GM18870 (cell line): ENCODE measurements at regions not wholly inside any gene's neighbourhood (a gene's known extent, or its start where the extent isn't known, plus 50 kb on each side); places are given as distances from the start of the nearest gene placed in this dataset.

Source experiments
- ATAC-seq: cut with Tn5 transposase; IDR thresholded peaks from one replicate; pipeline ENCODE4 v1.9.1; 2021; ENCODE audit warnings: moderate library complexity; ENCODE audit not compliant: unreplicated experiment

DNA sequence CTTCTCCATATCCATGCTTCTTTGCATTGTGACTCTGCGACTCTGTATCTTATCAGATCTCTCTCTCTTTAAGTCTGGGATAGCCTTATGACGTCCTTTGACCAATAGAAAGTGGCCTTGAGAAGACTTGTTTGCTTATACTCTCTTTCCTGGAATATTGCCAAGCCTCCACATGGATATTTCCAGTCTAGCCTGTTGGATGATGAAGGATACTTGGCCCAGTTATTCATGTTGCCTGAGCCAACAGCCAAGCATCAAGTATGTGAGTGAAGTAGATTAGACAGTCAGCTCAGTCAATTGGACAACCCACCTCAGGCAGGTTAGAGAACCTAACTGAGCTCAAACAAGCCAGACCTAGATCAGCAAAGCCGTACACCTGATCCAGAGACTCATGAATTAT lies 864.2 kb upstream of the MGAT4C start:
- no peak for ATAC-seq

DNA sequence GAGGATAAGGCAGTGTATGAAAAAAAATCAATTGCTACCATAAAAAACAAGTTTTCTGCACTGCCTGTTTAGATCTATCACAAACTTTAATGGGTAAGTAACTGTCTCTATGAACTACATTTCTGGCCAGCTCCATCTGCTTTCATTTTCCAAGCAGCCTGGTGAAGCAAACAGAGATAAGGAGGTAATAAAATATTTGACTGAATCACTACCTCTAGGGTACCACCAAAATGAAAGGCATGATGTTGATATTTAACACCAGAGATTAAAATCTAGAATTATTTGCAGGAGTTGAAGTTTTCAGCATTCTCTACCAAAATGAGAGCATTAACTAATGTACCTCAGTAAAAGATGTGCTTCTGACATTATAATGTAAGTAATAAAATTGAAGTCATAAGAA lies 863.5 kb upstream of the MGAT4C start:
- no peak for ATAC-seq

DNA sequence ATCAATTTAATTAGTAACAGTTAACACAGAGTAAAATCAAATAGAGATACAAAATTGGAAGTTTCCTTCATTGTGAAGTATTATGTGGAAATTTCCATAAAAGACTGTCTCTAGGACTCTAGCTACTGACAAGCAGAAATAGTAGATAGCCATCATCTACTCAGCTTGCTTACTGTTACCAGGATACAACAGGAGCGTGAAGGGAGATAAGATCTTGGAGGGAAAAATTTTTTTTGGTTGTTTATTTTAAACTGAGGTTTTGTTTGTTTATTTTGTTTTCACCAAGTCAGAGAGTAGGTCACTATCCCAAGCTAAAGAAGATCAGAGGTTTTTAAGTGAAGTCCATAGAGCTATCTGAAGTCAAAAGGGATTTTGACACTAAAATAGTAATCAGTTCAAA lies 861.3 kb upstream of the MGAT4C start:
- no peak for ATAC-seq

DNA sequence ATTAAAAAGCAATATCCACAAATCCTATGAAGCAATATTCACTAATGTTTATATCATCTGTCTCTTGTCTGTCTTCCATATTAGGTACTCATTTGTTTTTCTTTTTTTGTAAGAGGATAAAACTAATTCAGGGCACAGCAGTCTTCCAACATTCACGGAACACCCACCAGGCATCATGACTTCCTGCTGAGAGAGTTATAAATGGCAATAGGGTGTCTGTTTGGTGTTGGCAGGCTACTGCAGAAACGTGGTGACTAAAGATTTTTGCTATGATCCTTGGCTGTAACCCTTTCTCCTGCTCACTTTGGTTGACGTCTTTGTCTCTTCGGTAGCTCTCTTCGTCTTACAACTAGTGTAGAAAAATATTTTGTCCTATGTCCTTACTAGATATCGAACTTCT lies 860.6 kb upstream of the MGAT4C start:
- ATAC-seq = no peak

DNA sequence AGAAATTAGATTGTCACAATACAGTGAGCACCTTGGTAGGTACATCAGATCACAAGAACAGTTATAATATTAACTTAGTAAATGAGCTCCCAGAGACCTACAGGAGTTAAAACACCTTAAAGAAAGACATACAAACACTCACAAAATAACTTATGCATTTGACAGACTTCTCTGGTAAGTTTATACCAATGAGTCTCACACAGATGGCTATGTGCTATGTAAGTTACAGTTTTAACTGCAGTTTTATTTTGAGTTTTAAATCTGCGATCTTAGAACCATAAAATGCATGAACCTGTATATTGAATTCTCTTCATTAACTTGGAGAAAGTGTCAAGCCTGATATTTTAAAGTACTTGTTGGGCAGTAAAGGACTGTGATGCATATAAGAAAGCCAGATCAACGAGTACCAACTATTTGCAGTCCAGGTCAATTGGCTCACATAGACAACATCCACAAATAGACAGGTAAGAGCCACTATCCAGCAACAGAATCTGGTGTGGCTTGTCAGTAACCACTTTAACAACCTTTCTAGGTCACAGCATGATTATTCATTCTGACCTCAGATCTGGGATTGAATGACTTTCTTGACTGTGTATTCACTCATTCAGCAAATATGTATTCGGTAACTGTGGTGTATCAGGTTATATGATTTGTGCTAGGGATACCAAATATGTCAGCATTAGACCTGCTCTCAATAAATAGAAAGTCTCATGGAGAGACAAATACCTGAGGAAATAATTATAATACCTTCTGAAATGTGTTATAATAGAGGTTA lies 856.6 kb upstream of the MGAT4C start:
- no peak for ATAC-seq

DNA sequence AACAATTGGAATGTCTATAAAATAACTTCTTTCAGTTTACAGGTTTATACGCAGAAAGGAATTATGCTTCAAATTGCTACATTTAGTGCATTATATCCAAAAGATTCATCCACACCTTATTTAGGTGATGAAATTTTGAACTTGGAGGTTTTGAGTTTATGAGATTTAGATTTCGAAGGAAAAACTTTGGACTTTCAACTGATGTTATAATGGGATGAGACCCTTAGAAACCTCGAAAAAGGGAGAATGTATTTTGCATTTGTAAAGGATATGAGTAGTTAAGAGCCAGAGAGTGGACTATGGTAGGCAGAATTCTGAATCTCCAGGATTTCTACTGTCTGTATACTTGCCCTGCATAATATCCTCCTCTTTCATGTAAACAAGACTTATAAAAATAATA lies 851.6 kb upstream of the MGAT4C start:
- ATAC-seq = no peak

DNA sequence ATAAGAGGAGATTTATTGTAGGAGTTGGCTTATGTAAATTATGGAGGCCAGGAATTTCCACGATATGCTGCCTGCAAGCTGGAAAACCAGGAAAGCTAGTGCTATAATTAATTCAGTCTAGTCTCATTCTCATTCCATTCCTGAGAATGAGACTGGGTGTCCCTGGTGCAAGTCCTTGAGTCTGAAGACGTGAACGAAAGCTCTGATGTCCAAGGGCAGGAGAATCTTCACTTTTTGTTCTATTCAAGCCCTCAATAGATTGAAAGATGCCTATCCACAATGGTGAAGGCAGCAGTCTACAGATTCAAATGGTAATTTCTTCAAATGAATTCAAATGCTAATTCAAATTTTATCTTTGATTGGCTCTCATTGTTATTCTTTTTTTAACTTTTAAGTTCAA lies 851.1 kb upstream of the MGAT4C start:
- ATAC-seq = no peak

DNA sequence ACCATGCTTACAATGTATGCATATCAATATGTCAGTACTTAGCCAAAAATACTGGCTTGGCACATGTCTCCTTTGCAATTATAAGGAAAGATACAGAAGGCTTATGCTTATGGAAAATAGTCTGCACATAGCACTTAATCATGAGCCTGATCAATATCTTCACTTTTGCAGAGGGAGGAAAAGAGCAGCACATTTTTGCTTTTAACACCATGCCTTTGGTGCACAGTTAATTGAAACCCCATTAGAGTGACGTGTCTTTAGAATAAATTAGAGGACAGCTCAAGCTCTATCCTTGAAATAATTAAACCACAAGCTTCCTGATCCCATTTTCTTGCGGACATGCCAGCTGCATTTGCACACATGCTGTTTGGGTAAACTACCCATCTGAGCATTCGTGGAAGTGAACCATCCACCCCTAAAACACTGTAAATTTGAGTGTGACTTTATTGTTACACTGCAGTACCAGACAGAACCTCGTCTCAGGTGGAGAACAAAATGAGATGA lies 839.9 kb upstream of the MGAT4C start:
- ATAC-seq = no peak

DNA sequence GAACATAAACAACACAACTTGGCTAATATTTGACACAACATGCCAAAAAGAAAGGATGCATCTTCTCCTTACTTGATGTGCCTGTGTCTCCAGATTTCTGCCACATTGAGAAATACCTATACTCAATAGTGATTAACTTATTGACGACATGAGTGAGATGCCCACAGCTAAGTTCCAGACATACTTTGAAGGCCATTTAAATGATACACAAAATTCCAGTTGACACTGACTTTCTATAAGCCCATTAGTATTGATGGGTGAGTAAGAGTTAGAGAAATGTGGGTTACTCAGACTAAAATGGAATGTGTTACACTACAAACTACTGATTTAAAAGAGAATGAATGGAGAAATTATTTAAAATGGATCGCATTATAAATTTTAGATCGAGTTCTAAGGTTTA lies 838.2 kb upstream of the MGAT4C start:
- no peak for ATAC-seq

DNA sequence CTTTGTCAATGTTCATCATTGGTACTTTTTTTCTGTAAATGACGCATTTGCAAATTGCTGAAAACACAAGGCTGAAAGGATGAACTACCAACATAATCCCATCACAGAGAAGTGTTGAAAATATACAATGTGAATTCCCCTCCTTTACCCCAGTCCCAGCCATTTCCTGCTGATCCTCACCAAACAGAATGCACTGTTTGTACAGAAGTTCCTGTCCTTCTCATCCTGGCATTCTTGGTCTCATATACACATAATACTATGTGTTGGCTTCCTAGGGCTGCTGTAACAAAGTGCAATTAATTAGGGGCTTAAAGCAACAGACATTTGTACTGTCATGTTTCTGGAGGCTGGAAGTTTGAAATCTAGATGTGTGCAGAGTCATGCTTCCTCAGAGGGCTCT lies 836.2 kb upstream of the MGAT4C start:
- ATAC-seq = no peak

DNA sequence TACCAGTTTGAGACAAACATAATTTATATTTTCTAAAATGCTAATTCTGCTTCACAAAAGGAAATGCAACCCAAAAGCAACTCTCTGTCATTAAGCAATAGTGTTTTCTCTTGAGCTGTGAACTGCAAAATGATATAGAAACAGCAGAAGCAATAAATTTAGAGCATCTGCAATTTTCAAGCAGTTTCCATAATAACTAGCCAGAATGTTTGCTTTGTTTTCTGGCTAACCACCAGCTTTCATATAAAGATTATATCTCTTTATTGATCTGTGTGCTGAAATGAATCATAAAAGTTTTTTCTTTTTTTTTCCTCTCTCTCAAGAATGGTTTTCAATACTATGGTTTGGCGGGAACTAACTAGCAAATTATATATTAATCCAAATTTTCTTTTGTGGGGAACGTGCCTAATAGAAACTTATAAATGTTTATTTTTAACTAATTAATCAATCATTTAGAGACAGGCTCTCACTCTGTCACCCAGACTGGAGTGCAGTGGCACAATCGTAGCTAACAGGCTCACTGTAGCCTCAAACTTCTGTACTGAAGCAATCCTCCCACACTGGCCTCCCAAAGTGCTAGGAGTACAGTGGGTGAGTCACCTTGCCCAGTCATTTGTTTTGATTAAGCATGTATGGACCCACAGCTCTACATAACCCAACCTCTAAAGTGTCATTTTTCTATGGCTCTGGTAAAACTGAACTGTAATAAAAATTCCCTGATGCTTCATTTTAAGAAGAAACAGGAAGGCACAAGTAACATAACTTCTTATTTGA lies 830.1 kb upstream of the MGAT4C start:
- ATAC-seq = no peak

DNA sequence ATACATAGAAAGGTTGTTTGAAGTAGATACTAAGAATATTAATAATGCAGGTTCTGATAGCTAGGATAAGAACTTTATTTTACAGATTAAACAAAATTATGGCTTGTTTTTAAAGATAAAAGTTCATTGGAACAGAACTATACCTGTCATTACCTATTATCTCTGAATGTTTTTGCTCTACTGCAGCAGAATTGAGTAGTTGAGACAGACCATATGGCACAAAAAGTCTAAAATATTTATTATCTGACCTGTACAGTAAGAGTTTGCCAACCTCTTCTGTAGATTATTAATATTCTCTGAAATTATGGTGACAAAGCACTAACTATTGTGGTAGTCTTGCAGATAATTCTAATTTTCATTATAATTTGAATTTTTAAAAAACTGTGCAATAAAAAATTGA lies 829.1 kb upstream of the MGAT4C start:
- no peak for ATAC-seq

DNA sequence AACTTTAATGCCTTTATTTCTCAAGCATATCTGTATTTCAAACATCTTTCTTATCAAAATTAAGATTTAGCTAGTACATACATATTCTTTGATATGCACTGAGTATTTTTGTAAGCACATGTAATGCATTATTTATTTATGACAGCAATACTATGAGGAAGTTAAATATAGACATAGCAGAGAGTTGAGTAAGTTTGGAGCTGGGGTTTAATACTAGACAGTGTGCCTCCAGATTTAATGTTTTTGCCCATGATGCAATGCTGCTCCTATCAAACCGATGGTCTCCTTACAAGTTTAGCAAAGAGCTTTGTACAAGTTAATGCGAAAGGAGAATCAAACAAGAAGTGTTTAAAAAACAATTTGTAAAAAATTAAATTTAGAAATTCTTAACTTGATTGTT lies 826.6 kb upstream of the MGAT4C start:
- no peak for ATAC-seq

DNA sequence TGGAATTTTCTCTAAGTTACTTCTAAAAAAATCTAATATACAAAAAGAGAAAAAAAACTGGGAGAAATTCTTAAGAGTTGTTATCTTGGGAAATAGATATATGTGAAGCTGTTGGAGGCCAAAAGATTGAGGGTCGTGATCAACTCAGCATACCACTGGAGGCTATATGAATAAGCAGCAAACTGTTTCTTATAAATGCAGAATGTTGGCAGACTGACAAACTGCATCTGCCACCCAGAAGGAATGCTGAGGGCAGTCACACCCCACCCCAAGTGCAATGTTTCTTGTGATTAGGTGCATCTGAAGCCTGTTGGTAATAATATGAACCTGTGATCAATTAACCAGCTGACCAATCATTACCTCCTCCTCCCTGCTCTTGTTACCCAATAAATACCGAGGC lies 818.6 kb upstream of the MGAT4C start:
- ATAC-seq = no peak

DNA sequence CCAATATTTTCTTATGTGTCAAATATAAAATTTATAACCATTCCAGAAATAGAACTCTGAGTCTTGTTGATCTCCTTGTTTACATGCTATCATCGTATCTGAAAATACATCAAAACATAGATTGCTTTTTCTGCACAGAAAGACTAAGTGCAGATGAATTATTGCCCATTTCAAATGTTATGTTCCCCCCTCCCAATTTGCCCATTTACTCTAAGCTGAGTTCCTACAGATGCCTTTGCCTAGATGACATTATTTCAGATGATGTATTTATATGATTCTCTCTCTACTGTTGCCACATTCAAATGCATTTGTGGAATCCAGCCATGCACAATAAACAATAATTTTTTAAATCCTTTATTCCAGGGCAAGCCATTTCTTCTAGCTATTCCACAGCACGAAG lies 810.1 kb upstream of the MGAT4C start:
- ATAC-seq = no peak

DNA sequence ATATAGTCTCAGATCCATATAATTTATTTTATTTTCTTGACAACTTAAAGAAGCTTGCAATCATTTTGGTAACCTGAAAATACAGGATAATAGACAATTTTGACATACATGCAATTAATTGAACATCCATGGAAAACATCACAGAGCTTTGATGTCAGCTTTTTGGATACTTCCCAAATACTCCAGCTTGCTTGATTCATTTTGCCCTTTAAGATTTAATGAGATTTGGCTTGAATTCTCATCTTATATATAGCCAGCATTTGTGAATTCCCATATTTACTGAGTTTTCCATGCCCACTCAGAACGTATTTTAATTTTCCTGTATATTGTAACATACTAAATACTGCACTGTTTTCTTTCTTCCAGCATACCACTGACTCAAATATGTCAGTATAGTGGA lies 803.0 kb upstream of the MGAT4C start:
- no peak for ATAC-seq

DNA sequence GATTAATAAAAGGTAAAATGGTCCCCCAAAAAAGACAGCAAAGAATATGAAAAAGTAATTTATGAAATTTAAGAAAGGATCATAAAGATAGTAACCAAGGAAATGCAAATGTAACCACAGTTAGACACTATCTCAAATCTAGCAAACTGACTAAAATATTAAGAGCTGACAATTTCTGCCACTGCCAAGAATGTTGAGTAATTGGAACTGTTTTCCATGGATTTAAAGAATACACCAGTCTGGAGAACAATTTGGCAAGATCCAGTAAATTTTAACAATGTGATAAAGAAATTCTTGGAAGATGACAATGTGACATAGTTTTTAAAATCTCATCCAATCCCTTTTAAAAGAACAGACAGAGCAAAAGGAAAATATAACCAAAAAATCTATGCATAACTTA lies 798.0 kb upstream of the MGAT4C start:
- no peak for ATAC-seq

DNA sequence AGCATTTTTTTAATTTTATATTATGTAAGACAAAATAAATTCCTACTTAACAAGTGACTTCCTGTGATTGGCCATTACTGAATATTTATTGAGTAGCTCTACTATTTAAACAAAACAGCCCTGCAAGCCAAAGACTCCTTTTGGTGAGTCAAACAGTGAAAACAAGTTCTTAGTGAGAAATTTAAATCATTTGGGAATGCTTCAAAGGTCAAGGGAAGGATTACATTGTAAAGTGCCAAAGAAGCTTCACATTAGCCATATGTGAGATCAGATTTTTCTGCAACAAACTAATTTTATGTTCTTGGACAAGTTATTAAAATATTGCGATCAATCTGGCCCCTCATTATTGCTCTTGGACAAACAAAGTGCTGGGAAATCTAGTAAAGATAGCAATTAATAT lies 795.4 kb upstream of the MGAT4C start:
- ATAC-seq = no peak

DNA sequence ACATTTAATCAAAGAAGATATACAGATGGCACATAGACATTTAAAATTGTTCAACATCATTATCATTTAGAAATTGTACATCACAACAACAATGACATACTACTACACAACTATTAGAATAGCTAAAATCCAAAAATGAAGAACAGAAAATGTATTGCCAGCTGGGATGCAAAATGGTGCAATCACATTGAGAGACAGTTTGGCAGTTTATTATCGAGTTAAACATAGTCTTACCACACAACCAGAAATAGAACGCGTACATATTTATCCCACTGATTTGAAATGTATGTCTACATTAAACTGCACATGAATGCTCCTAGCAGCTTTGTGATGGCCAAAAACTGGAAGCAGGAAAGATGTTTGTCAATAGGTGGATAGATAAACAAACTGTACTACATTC lies 791.5 kb upstream of the MGAT4C start:
- no peak for ATAC-seq

DNA sequence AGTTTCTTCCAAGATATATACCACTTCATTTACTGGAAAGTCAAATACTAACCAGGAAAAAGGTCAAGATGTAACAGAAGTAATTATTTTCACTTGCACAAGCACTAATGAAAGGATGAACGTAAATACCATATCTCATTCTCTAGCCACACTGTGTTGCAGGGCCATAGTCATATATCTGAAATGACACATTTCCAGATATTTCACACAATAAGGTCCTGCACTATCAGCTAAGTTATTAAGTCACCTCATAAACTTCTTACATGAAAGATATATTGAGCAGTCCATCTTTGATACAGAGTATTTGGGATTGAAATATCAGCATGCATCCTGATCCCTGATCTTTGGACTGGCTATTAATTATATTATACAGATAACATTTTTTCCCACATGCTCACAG lies 783.3 kb upstream of the MGAT4C start:
- no peak for ATAC-seq

DNA sequence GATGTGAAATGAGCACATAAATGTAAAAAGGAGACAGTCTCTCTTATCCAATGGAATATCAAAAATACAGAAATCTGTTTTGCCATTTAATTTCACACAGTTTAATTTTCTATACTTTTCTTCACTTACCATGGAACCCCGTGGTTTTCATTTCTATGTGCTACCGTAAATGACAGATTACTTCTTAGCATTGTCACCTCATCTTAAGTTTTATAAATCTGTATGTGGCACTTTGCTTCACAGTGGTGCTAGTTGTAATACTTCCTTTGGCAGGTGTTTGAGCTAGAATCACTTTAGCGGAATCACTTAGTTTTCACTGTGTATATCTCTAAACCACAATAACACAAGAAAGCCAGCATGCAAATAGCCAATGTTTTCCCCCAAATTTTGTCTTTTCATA lies 781.9 kb upstream of the MGAT4C start:
- ATAC-seq = no peak

DNA sequence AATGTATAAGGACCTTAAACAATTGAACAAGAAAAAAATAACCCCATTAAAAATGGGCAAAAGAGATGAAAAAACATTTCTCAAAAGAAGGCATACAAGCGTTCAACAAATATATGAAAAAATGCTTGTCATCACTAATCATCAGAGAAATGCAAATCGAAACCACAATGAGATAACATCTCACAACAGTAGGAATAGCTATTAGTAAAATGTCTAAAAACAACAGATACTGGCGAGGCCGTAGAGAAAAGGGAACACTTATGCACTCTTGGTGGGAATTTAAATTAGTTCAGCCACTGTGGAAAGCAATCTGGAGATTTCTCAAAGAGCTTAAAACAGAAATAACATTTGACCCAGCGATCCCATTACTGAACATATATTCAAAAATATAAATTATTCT lies 769.8 kb upstream of the MGAT4C start:
- no peak for ATAC-seq

DNA sequence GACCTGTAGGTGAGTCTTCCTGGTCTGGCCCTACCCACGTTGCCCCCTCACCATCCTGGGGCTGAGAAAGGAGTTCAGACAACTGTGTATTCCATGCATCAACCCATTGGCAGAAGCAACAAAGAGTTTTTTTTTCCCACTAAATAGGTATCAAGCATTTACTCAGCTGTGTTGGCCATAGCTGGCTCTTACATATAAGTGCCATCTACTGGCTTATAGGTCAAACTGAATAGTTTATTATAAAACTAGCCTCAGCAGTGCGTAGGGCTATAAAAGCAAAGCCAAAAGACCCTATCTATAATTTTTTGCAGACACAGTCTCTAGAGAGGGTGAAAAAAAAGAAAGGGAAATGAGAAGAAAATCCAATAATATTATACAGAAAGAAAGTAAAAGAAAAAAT lies 765.2 kb upstream of the MGAT4C start:
- no peak for ATAC-seq
